GM04503 (cell line): ENCODE measurements at regions not wholly inside any gene's neighbourhood (a gene's known extent, or its start where the extent isn't known, plus 50 kb on each side); places are given as distances from the start of the nearest gene placed in this dataset.
A peak's percentile ranks its signal among the peaks of the same experiment; 100 is the strongest.
"Not testable (repeated sequence)": the region's sequence is repeated elsewhere in the genome, so short reads cannot be mapped to it uniquely, and the experiment has no call there.

Experiments used
- DNase-seq: peaks from one replicate; pipeline ENCODE4 v3.0.0-alpha.2; 2012; ENCODE audit warnings: low read depth

- not testable (repeated sequence) for DNase-seq
Measured at GRCh38 chrX:140633105-140633504, 76.5 kb upstream of the LINC00632 start.

- DNase-seq = no peak
Measured at GRCh38 chrX:140608111-140608510, 101.4 kb upstream of the LINC00632 start.

GRCh38 chrX:140602140-140602539 is 97.3 kb upstream of the SOX3 start:
- no peak for DNase-seq

- DNase-seq = no peak
Measured at GRCh38 chrX:140599851-140600250, 95.0 kb upstream of the SOX3 start.

GRCh38 chrX:140589657-140590056 is 84.8 kb upstream of the SOX3 start:
- DNase-seq = no peak

GRCh38 chrX:140586951-140587350 is 82.1 kb upstream of the SOX3 start:
- DNase-seq = no peak

- DNase-seq = no peak
Measured at GRCh38 chrX:140580478-140580877, 75.6 kb upstream of the SOX3 start.

GRCh38 chrX:140572724-140573123 is 67.9 kb upstream of the SOX3 start:
- DNase-seq = peak; percentile 2

GRCh38 chrX:140563893-140564292 is 59.0 kb upstream of the SOX3 start:
- no peak for DNase-seq
